H1 (cell line): ENCODE measurements at regions not wholly inside any gene's neighbourhood (a gene's known extent, or its start where the extent isn't known, plus 50 kb on each side); places are given as distances from the start of the nearest gene placed in this dataset.

ENCODE experiments used
- EGR1 ChIP-seq: IDR thresholded peaks from 2 replicates; pipeline ENCODE4 v1.6.1; 2011; ENCODE audit warnings: low read depth, low read length, borderline replicate concordance
- RBBP5 ChIP-seq: IDR thresholded peaks from 2 replicates; pipeline ENCODE4 v1.7.1; 2012; ENCODE audit warnings: low read depth, mild to moderate bottlenecking, inconsistent platforms, low read length, moderate library complexity, borderline replicate concordance
- TAF1 ChIP-seq: IDR thresholded peaks from 2 replicates; pipeline ENCODE4 v1.6.1; 2011; ENCODE audit warnings: mild to moderate bottlenecking, low read depth, low read length
- YY1 ChIP-seq: IDR thresholded peaks from 2 replicates; pipeline ENCODE4 v1.6.1; 2011; ENCODE audit warnings: low read depth, mild to moderate bottlenecking, low read length
- TF ChIP-seq, protein P1 (sequence below): IDR thresholded peaks from 2 replicates; pipeline ENCODE4 v1.6.1; 2012; ENCODE audit warnings: inconsistent platforms

GRCh38 chr3:161796780-161797179 lies 300.2 kb downstream of the OTOL1 start (continued):
- TF ChIP-seq, protein P1, sequence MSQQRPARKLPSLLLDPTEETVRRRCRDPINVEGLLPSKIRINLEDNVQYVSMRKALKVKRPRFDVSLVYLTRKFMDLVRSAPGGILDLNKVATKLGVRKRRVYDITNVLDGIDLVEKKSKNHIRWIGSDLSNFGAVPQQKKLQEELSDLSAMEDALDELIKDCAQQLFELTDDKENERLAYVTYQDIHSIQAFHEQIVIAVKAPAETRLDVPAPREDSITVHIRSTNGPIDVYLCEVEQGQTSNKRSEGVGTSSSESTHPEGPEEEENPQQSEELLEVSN, result no peak
- TF ChIP-seq RBBP5 (no peak), YY1 (no peak), EGR1 (no peak), TAF1 (no peak)
